GM18519 (cell line): ENCODE measurements at regions not wholly inside any gene's neighbourhood (a gene's known extent, or its start where the extent isn't known, plus 50 kb on each side); places are given as distances from the start of the nearest gene placed in this dataset.

Source experiments
- ATAC-seq: cut with Tn5 transposase; IDR thresholded peaks from one replicate; pipeline ENCODE4 v1.9.1; 2021; ENCODE audit warnings: mild to moderate bottlenecking, moderate library complexity; ENCODE audit not compliant: unreplicated experiment, low FRiP score

DNA sequence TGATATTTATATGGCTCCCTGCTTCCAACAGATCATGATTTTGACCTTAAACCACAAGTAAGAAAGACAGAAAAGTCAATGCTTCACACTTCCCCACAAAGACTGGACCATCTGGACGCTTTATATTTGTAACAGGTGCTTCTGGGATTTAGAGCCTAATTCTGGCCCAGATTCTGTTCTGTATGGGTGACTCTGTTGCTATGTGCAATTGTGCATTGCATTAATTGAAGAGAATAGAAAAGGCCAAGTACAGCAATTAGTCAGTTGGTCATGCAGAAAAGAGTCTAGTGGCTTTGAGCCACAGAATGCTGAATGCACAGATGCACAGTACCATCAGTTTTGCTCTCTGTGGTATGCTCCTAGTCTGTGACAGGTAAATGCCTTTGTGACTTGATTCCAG, 657.4 kb upstream of the ATXN8OS start:
- ATAC-seq, result no peak

DNA sequence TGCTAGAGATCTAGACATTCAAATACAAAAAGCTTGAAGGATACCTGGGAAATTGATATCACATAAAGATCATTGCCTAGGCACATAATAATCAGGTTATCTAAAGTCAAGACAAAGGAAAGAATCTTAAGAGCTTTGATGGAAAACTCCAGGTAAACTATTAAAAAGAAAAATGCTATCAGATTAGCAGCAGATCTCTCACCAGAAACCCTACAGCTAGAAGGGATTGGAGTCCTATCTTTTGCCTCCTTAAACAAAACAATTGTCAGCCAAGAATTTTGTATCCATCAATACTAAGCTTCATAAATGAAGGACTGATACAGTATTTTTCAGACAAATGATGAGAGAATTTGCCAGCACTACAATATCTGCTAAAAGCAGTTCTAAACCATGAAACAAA, 682.4 kb upstream of the ATXN8OS start:
- ATAC-seq, result no peak

DNA sequence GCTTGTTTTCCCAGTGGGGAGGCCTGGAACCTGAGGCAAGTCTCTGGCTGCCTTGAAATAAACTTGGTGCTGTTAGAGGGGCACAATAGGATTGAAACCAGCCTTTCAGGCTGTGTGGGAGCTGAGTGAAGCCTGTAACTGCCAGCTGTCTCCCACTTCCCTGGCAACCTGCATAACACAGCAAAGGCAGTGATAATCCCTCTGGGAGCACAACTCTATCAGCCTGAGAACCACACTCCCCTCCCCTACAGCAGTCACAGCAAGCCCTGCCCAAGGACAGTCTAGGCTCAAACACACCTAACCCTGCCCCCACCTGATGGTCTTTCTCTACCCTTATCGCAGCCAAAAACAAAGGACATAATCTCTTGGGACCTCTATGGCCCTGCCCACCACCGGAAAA, 683.8 kb upstream of the ATXN8OS start:
- ATAC-seq, result no peak

GRCh38 chr13:69418319-69418718, 689.3 kb upstream of the ATXN8OS start:
- no peak for ATAC-seq

GRCh38 chr13:69410761-69411160, 696.9 kb upstream of the ATXN8OS start:
- ATAC-seq, result no peak

DNA sequence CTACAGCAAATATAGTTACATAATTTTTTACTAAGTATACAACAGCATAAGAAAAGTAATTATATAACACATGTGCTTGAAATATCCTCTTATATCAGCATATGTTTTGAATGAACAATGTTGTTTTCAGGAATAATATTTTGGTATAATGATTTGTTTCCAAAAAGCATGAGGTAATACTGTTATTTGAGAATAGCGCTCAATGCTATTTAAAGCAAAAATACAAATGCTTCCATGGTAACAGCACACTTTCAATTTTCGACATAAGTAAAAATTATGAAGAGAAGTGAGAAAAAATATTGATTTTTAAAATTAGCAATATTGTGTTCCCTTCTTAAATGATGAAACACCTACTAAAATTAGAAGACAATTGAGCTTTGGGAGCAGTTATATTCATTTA, 715.9 kb upstream of the ATXN8OS start:
- ATAC-seq, result no peak

- no peak for ATAC-seq
These were observed 717.7 kb upstream of the ATXN8OS start for GRCh38 chr13:69389899-69390298.

- no peak for ATAC-seq
These were observed 733.7 kb upstream of the ATXN8OS start for GRCh38 chr13:69373747-69374425.

DNA sequence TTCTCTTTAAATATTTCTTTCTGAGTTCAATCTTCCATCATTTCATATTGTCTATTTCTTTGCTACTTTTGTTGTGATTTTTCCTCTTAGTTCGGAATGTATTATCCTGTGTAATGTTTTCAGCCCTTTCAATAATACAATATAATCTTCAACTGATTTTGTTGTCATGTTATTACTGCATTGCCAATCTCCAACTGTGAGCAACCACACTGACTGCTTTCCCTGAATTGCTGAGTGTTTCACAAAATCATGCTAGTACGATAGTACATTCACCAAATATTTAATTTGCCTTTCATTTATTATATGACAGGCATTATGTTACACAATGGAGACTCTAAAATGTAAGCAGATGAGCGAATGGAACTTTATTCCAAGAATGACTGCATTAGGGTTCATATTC, 744.3 kb upstream of the ATXN8OS start:
- ATAC-seq, result no peak

GRCh38 chr13:69331245-69331644, 776.4 kb upstream of the ATXN8OS start:
- no peak for ATAC-seq

DNA sequence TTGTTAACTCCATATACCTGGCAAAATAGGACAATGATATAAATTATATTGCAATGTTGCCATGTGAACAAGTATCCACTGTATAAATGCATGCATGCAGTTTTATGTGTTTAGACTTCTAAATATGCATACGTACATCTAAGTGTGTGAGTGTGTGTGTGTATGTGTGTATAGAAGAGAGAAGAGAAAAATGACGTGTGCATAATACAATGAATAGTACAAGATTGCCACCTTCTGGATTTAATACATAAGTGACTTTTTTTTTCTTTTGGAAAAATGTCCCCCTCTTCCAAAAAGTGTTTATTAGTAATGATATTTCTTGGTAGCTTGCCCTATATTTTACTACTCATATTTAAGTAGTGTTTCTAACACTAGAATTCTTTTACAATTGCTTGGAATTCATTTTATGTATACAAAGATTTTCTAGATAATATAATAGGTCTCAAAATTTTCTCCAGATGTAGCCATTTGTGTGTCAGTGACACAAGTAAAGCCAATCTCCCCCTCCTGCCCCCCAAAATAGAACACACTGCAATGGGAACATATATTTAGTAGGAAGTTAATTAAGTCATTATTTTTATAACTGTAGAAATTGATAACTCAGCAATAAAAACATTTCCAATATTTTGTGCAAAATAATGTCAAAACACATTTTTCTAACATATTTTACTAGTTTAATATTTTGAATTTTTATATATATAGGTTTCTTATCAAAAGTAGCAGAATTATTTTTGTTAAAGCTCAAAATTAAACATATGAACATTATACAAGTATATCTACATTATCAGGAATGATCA, 783.3 kb upstream of the ATXN8OS start:
- no peak for ATAC-seq

- ATAC-seq, result no peak
These were observed 788.0 kb upstream of the ATXN8OS start for GRCh38 chr13:69319656-69320055.

DNA sequence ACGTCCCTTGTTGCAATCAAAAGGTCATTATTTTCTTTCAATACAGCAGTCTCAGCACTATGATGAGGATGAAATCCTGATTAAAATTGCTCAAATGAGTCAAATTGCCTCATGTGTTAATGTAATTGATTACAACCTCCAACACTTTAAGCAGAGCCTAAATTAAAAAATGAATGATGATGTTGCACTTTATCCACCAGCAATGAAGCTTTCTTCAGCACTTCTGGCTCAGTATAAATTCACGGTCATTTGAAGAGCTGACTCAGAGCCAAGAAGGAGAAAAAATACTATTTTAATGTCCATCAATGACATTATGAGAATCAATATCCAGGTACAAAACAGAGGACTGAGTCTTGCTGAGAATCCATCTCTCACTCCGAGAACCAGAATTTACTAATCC, 792.6 kb upstream of the ATXN8OS start:
- no peak for ATAC-seq

DNA sequence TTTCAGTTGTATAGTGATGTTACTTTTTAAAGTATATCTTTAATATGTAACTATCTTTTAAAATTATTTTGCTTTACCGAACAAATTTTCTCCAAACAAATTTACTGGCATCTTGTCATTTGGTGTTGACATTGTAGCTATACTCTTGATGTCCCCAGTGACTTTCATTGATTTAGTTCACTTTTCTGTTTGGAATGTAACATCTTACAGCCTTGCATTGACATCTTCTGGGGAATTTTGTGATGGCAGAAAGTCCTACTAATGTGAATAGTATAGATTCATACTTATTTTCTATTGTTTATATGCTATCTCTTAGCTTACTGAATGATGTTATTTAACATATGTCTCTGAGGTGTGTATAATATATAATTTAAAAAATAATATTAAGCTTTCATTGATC, 800.9 kb upstream of the ATXN8OS start:
- ATAC-seq, result no peak

GRCh38 chr13:69300131-69300530, 807.5 kb upstream of the ATXN8OS start:
- ATAC-seq, result no peak

GRCh38 chr13:69296130-69296529, 811.5 kb upstream of the ATXN8OS start:
- ATAC-seq, result no peak

DNA sequence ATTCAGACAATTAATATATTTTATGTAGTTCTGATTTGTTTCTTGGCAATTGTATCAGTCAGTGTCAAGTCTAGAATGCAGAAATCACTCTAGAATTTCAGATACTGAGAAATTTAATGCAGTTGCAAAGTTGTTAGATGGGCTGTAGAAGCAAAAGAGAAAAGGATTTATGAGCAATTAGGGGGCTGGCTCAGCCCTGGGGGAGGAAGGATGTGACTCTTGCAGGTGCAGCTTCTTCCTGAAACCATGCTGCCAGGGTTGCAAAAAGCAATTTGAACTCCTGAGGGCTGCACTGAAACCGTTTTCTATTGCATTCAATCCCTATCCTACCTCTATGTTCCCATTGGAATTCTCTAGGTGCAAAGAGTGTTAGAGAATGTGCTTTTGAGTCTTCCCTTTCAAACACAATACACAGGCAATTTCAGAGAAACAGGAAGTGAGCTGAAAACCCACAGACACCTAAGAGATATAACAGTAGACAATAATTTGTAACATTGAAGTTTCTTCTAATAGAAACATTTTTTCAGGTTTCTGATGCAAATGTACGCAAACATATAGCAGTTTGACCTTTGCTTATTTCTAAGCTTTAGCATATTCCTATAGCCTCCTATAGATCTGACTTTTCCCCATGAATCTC, 814.7 kb upstream of the ATXN8OS start:
- ATAC-seq, result no peak

DNA sequence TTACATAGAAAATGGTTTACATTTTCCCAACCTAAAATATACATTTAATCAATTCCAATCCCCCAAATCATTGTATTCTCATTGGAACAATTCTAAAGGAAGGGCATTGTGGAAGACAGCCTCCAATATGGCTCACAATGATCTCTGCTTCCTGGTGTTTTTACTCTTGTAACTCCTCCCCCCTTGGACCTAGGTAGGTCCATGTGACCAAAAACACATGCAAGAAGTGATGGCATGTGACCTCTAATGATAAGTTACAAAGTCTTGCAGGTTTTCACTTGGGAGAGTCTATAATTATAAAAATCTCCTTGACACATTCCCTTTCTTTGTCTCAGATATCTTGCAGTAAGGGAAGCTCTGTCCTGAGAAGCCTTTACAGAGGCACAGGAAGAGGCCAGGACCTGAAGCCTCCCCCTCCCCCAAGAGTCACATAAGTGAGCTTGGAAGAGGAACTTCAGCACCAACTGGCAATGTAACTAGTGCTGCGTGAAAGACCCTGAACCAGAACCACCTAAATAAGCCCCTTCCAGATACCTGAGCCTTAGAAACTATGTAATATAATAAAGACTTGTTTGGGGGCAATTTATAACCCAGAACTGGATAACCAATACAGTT, 816.2 kb upstream of the ATXN8OS start:
- ATAC-seq, result no peak

DNA sequence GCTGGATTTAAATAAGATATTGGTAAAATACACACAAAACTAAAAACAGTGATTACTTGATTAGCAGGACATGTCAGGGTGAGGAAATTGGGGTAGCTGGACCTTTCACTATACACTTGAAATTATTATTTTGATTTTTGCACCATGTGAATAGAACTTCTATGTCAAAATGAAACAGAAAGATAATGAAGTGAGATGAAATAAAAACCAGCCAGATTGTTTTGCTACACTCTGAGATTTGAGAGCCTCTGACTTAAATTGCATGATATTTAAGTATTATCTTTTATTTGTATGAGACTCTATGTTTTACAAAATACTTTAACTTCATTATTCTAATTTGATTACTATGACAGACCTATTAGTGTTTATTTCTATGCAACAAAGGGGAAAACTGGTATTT, 819.6 kb upstream of the ATXN8OS start:
- ATAC-seq, result no peak

DNA sequence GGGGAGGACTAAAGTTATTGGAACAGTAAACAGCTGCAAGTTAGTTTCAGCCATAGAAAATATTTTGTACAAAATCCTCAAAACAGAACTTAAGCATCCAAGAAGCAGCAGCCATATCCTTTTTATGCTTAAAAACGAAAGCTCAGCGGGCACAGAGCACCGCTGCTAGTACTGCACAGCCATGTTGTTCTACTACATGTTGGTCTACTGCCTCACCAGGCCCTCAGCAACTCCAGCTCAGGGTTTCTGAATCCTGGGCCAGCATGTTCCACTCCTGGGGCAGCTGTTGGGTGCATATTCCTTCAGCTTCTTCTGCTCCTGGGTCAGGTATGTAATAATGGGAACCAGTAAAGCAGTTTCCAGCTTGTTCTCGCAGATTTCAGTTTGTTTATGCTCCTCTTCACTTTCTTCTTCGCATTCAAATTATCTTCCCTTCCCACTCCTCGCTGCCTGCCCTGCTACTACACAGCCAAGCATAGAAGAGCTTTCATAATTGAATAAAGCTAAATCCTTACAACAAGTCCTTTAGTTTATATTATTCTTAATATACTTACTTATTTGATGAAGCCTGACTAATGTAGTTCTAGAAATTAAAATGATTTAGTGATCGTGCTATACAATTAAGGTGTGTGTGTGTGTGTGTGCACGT, 820.5 kb upstream of the ATXN8OS start:
- no peak for ATAC-seq

DNA sequence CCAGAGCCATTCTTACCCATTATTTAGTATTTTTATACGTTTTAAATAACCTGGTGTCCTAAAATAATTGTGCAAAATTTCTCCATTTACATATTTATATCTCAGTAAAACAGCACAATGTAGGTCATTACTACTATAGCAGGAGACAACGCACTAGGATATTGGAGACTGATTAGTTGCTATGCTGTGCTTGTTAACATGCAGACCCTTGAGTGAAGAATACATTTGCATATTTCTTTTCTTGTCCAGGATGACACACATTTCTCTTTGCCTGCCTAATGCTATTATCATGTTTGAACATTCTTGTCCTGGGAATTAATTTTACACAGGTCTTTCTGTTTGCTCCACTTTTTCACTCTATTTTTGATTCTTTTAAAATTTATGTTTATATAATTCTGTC, 823.8 kb upstream of the ATXN8OS start:
- ATAC-seq, result no peak
